Vagina (tissue), 2 donors: ENCODE measurements at regions not wholly inside any gene's neighbourhood (a gene's known extent, or its start where the extent isn't known, plus 50 kb on each side); places are given as distances from the start of the nearest gene placed in this dataset.

Experiments
- POLR2A ChIP-seq, 2 donors: fragments of 450-650 bp; IDR thresholded peaks; one replicate each; pipeline ENCODE4 v1.6.1; 2017; ENCODE audit warnings: antibody characterized with exemption in 2 of 2, mild to moderate bottlenecking in 2 of 2, moderate library complexity in 2 of 2
- POLR2AphosphoS5 ChIP-seq, 2 donors: sonication (generic); formaldehyde crosslinking; IDR thresholded peaks; one replicate each; pipeline ENCODE4 v1.9.0; 2017; ENCODE audit warnings: antibody characterized with exemption in 2 of 2, mild to moderate bottlenecking in 2 of 2, low read depth in 1 of 2; ENCODE audit not compliant: insufficient read depth in 1 of 2
- TF ChIP-seq, protein P1 (sequence below), 3 experiments: fragments of 450-650 bp in 2 of 3; fragments of 200-600 bp in 1 of 3; sonication (generic) in 1 of 3; IDR thresholded peaks; one replicate each; pipeline ENCODE4 v1.5.1; 2017 to 2019; ENCODE audit warnings: antibody characterized with exemption in 3 of 3, mild to moderate bottlenecking in 2 of 3, moderate library complexity in 2 of 3

DNA sequence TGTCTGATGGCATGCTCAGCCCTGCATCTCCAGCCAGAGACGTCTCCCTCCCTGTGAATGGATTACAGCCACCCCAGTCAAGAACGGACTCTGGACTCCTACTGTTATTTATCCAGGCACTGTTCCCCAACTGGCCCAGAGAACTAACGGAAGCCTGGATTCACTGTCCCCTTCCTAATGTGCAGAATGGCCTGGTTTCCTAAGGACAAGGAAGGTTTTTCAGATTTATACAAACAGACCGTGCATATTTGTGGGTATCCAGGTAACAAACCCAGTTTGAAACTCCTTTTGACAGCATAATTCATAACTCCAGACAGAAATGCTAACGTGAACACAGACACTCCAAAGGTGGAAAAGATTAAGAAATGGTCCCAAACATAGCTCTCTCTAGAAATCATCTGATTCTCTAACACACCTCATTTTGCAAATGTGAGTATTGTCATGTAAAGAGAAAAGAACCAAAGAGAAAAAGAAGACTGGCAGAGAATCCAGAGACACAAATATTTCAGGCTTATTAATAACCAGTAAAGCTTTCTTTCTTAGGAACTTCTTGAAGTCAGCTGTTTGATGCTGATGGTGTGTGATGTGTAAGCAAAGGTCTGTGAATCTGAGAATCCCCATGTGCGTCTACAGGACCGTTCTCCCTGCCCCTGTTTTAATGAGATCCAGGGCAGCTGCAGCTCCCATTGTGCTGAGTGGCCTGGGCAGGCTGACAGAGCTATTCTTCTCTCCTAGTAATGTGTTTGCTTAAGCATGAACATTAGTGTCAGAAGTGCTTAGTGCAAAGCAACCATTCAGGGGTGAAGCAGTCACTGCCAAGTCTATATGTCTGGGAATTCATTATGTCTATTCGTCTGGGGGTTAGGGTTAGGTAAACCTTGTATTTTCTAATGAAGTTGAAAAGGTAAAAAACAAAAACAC lies 86.8 kb upstream of the HIF1A start:
- TF ChIP-seq, protein P1, sequence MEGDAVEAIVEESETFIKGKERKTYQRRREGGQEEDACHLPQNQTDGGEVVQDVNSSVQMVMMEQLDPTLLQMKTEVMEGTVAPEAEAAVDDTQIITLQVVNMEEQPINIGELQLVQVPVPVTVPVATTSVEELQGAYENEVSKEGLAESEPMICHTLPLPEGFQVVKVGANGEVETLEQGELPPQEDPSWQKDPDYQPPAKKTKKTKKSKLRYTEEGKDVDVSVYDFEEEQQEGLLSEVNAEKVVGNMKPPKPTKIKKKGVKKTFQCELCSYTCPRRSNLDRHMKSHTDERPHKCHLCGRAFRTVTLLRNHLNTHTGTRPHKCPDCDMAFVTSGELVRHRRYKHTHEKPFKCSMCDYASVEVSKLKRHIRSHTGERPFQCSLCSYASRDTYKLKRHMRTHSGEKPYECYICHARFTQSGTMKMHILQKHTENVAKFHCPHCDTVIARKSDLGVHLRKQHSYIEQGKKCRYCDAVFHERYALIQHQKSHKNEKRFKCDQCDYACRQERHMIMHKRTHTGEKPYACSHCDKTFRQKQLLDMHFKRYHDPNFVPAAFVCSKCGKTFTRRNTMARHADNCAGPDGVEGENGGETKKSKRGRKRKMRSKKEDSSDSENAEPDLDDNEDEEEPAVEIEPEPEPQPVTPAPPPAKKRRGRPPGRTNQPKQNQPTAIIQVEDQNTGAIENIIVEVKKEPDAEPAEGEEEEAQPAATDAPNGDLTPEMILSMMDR (IDR thresholded peaks at IDR 0.05), result no peak
- TF ChIP-seq POLR2A (IDR thresholded peaks at IDR 0.05) (no peak), POLR2AphosphoS5 (IDR thresholded peaks at IDR 0.05; ENCODE audit: insufficient read depth in 1 of 2, low read depth in 1 of 2) (no peak)
